LNCAP (cell line): ENCODE measurements at regions not wholly inside any gene's neighbourhood (a gene's known extent, or its start where the extent isn't known, plus 50 kb on each side); places are given as distances from the start of the nearest gene placed in this dataset.

Experiments
- TF ChIP-seq, protein P1 (sequence below): fragments of 450-650 bp; IDR thresholded peaks from 2 replicates; pipeline ENCODE4 v1.5.1; 2017; ENCODE audit warnings: mild to moderate bottlenecking

DNA sequence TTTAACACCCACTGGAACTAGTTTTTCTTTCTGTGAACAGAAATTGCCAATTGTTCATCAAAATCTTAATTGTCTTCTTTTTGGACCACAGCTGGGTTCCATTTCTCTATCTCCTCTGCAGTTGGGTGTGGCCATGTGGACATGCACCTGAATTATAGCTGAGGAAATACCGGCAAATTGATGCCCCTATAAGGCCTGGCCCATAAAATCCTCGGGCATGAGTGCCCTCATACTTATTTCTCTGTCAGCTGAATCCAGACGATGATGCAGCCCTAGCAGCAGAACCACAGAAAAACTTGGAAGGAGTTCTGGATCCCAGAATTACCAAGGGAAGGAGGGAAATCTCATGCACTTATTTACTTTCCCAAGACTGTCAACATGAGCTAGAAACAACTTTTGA lies 249.0 kb downstream of the CYRIA start:
- TF ChIP-seq, protein P1, sequence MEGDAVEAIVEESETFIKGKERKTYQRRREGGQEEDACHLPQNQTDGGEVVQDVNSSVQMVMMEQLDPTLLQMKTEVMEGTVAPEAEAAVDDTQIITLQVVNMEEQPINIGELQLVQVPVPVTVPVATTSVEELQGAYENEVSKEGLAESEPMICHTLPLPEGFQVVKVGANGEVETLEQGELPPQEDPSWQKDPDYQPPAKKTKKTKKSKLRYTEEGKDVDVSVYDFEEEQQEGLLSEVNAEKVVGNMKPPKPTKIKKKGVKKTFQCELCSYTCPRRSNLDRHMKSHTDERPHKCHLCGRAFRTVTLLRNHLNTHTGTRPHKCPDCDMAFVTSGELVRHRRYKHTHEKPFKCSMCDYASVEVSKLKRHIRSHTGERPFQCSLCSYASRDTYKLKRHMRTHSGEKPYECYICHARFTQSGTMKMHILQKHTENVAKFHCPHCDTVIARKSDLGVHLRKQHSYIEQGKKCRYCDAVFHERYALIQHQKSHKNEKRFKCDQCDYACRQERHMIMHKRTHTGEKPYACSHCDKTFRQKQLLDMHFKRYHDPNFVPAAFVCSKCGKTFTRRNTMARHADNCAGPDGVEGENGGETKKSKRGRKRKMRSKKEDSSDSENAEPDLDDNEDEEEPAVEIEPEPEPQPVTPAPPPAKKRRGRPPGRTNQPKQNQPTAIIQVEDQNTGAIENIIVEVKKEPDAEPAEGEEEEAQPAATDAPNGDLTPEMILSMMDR, result no peak

DNA sequence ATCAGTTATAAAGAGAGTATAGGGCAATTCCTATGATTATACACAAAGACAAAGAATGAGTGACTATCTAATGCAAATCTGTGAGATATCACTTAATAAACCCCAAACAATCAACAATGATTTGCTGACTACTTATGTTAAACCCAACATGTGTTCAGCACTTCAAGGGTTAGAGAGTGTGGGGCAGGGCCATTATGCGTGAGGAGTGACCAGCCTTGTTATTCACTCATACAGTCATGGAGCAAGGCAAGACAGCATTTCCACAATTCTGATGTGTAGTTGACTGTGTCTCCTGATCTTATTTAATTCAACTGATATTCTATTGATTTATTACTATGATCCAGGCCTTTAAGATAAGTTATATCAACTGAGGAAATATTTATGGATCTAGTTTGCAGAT lies 251.7 kb downstream of the CYRIA start:
- TF ChIP-seq, protein P1, result no peak

DNA sequence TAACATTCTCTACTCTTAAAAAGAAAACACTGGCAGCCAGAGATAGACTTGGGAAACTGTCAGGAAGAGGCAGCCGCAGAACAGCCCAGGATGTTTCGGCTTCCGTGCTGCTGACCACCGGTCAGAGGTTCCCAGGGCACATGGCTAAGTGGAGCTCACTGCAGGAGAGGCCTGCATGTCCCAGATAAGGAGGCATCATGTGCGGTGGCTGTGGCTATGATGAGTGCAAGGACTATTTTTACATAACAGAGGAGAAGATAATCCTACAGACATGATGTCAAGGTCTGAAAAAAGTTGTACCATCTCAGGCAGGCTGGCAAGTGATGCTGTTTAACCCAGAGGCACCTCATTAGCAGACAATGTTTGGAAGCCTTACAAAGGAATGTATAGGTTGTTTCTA lies 252.3 kb downstream of the CYRIA start:
- TF ChIP-seq, protein P1, result no peak

DNA sequence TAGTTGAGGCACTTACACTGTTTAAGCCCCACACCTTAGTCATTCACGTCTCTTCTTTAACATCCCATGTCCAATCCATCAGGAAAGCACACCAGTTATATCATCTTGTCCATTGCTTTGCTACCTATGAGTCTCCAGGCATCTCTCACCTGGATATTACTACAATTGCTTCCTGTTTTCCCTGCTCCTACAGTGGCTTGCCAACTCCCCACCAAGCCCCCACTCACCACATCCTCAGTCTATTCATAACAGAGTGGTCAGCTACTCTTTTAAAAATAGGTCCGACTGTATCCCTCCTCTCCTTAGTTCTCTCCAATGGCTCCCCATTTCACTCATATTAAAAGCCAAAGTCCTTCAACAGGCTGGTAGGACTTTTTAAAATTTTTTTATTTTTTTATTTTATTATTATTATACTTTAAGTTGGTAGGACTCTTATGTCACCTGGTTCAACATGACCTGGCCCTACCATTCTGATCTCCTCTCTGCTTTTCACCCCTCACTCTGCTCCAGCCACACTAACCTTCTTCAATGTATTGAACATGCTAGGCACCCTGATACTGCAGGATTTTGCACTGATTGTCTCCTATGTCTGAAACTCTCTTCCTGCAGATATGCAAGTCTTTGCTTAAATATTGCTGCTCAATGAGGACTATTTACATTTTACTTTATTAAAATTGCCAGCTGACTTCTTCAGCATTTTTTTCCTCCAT lies 253.2 kb downstream of the CYRIA start:
- TF ChIP-seq, protein P1, result no peak

DNA sequence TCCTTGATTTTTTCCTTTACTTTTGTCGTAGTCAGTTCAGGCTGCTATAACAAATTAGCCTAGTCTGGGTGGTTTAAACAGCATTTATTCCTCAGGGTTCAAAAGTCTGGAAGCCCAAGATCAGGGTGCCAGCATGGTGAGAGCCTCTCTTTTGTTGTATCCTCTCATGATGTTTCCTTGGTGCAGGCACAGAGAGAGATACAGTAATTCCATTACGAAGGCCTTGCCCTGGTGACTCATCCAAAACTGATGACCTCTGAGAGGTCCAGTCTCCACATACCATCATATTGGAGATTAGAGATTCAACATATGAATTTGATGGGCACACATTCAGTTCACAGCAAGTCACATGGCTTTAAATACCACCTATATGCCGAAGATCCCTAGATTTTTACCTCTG lies 253.8 kb downstream of the CYRIA start:
- TF ChIP-seq, protein P1, result no peak

DNA sequence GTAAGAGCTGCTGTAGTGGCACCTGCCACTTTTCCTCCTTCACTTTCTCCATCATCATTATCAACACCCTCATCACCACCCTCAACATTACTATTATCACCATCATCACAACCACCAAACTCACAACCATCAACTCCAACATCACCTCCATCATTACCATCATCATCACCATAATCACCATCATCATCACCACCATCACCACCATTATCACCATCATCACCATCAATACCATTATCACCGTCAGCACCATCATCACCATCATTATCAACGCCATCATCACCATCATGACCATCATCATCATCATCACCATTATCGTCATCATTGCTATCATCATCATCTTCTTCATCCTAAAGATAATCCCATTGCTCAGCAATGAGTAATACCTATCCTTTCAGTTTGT lies 255.8 kb downstream of the CYRIA start:
- TF ChIP-seq, protein P1, result no peak

DNA sequence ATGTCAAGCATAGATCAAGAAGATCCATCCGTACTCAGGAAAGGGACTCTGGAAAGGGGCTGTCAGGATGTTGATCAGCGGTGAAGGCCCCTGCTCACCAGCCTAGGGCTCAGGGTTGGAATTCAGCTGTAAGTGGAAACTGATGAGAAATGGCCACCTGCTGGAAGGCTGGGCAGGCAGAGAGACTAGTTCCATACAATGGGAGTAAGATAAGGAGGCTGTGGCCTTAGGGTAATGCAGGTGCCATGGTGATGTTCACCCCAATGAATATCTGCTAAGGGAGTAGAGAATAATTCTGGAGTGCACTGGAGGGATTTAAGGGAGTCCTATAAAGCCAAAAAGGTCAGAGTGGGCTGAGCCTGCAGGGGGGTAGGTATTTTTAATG lies 256.6 kb downstream of the CYRIA start:
- TF ChIP-seq, protein P1, result no peak
